DOHH2 (cell line): ENCODE measurements at regions not wholly inside any gene's neighbourhood (a gene's known extent, or its start where the extent isn't known, plus 50 kb on each side); places are given as distances from the start of the nearest gene placed in this dataset.

Source experiments
- CTCF ChIP-seq: fragments of 200-600 bp; sonication (generic); IDR thresholded peaks from one replicate; pipeline ENCODE4 v1.5.1; 2014; ENCODE audit warnings: antibody characterized with exemption, mild to moderate bottlenecking, low read depth, low read length; ENCODE audit not compliant: poor library complexity, severe bottlenecking
- EZH2phosphoT487 ChIP-seq: fragments of 200-600 bp; sonication (generic); IDR thresholded peaks from 2 replicates; pipeline ENCODE4 v1.6.1; 2017; ENCODE audit warnings: borderline replicate concordance, mild to moderate bottlenecking, antibody characterized with exemption, low read length, moderate library complexity, mixed read lengths

- TF ChIP-seq CTCF, result no peak
- no peak for TF ChIP-seq EZH2phosphoT487
Measured at GRCh38 chr1:79437540-79437939, 431.0 kb upstream of the ADGRL4 start.
